ENCODE measurements at regions not wholly inside any gene's neighbourhood (a gene's known extent, or its start where the extent isn't known, plus 50 kb on each side); places are given as distances from the start of the nearest gene placed in this dataset.

DNA sequence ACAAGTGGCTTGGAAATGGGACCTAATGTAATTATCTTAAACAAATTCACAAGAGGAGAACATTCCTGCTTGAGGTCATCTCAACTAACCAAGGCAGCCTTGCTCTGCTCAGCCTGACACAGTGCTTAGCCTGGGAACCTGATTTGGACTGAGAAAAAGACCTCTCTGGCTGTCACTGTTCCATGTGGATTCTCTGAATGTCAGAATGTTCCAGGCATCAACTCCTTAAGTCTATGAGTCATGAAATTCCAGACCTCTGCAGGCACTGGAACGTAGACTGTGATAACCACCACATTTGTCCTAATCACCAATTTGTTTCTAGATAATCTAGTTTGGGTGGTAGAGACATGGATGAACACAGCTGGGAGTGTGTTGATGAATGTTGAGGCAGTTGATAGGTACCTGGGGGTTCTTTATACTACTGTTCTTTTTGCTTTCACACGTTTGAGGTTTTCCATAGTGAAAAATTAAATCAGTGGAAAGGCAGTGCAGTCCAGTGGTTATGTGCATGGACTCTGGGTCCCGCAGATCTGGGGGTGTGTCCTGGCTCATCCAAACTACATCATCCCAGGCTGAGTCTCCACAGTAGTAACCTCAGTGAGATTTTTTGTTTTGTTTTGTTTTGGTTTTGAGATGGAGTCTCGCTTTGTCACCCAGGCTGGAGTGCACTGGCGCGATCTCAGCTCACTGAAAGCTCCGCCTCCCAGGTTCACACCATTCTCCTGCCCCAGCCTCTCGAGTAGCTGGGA, 269.6 kb downstream of the MN1 start:
- no peak for DNase-seq (ENCODE audit: low read depth in 4 of 4, low spot score in 3 of 4)

DNA sequence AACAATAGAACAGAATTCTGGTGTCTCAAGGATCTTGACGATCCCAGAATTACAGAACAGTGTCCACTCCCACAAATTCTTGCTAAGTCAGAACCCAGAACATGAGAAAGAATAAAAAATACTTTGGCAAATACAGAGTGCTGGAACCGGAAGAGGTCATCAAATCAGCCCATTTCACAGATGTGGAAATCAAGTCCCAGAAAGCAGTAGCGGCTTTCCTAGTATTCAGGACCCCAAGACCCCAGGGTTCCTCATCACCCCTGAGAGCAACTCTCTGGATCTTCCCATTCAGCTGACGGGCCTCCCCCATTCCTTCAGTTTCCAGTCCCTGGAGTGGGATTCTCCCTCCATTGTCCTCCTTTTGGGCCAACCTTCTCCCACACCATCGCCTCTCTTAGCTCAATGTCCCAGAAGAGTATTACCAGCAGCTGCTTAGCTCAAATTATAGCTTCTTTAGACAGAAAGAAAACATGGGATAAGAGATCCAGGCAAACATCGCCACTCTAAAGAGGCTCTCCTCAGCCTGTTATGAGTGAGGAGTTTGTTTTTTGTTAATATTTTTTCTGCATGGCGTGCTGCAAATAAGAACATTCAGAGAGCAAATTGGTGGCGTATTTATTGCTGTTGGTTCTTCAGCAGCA, 268.3 kb downstream of the MN1 start:
- DNase-seq (ENCODE audit: low read depth in 4 of 4, low spot score in 3 of 4): no peak

DNA sequence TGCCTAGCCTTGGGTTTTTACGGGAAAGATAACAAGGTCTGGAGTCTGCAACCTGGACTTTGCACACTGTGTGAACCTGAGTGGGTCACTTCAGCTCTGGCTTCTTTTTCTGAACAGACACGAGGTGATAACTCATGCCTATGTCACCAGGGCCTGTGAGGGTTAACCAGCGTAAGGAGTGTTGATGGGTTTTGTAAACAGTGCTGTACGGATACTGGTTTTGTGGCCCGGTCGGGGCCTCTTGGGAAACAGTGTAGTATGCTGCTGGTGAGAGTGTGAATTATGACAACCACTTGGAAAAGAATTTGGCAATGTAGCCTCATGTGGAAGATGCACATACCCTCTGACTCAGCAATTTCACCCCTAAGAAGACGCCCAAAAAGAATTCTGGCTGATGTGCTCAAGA, 266.8 kb downstream of the MN1 start:
- DNase-seq (ENCODE audit: low read depth in 4 of 4, low spot score in 3 of 4): no peak

DNA sequence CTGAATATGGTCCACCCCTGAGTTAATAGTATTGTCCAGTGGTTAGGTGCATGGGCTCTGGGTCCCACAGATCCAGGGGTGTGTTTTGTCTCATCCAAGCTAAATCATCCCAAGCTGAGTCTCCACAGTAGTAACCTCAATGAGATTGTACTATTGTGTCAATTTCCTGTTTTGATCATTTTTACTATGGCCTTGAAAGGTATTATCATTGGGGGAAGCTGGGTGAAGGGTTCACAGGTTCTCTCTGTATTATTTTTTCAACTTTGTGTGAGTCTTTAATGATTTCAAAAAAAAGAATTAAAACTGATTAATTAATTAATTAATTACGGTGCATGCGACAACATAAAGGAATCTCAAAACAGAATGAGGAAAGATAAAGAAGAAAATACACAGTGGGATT, 266.1 kb downstream of the MN1 start:
- DNase-seq (ENCODE audit: low read depth in 4 of 4, low spot score in 3 of 4): no peak

DNA sequence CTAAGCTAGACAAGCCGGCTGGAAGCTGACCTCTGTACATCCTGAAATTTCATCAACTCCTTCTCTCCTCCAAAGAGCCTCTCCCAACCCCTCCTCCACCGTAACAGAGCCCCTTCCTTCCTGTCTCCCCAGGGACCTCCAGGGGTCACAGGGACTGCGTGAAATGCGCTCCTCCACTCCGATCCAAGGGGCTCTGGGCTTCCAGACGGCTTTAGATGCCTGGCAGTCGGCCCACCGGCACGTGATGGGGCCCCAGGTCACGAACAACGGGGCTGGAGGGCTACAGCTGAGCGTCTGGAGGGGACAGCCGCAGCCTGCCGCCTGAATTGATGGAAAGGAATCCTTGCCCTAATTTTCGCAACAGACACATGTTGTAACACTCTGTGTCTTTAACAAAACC, 264.1 kb downstream of the MN1 start:
- peak in 3 of 4 donors; percentile 42 to 50 (median 48) for DNase-seq (ENCODE audit: low read depth in 4 of 4, low spot score in 3 of 4)

DNA sequence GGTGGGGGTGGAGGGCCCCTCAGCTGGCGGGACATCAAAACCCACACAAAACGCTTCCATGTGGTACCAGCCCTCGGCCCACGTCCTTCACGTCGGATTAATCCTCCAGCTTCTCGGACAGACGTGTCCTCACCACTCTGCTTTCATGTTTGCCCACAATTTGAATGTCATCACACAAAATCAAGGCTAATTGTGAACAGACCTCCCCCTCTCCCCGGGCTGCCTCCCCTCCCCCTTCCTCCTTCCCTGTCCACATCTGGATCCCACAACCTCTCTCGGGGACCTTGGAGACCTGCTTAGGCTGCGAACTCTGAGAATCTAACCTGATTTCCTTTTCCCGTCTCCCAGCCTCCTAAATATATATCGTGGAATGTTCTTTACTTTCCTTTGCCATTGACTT, 262.9 kb downstream of the MN1 start:
- DNase-seq (ENCODE audit: low read depth in 4 of 4, low spot score in 3 of 4): no peak

DNA sequence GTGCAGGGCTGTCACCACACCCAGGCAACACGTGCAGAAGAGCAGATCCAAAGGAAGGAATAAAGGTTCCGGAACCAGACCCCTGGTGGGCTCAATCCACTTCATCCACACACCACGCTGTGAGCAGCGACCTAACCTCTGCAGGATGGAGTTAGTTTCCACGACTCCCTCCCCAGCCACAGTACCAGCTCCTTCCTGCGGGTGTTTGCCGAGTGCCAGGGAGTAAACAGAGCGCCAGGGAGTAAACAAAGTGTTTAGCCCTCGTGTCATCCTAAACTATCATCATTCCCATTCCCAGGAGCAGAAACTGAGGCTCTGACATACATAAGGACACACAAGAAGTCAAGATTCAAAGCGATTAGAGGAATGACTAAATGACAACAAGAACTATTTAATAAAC, 261.3 kb downstream of the MN1 start:
- DNase-seq (ENCODE audit: low read depth in 4 of 4, low spot score in 3 of 4): no peak

DNA sequence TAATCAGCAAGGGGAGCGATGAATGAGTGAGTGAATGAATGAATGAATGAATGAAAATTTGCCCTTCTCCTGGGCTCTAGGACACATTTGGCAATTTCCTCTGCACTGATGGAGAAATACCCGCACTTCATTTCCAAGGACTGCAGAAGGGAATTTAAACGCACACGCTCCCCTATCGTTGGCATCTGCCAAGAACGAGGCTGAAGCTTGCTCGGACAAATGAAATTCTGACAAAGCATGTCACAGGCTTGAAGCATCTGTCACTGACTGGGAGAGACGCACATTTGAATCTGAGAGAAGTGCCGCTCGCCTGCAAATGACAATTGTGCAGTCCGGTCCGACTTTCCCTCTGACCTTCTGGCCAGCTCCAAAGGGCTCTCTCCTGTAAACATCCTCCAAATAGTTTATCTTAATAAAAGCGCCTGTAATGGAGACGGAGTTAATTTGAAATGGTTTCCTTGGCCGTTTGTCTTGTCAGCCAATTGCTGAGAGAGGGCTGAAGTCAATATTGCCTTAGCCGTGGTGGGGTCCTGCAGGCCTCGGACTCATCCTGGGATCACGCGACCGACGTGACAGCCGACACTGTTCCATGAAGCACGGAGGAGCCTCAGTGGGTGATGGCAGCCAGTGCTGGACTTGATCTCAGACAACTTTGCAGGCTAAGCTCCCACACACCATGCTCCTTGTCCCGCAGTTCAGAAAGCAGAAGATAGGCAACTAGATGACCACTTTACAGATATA, 260.7 kb downstream of the MN1 start:
- DNase-seq (ENCODE audit: low read depth in 4 of 4, low spot score in 3 of 4): no peak

DNA sequence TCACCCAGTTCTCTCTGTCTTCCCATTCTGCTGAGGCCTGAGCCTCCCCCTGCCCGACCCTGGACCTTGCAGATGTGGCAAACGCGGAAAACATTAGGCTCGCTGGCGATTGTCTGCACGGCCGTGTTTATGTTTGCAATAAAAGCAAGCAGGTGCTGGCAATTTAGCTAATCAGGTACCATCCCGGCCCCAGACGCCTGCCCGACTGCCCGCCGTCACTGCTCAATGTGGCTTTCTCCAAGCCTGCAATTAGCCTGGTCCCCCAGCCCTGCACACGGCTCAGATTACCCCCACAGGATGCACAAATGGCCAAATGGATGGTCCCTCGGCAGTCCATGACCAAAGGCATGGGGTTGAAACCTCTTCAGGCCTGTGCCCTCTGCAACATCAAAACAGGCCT, 259.7 kb downstream of the MN1 start:
- DNase-seq (ENCODE audit: low read depth in 4 of 4, low spot score in 3 of 4): no peak

DNA sequence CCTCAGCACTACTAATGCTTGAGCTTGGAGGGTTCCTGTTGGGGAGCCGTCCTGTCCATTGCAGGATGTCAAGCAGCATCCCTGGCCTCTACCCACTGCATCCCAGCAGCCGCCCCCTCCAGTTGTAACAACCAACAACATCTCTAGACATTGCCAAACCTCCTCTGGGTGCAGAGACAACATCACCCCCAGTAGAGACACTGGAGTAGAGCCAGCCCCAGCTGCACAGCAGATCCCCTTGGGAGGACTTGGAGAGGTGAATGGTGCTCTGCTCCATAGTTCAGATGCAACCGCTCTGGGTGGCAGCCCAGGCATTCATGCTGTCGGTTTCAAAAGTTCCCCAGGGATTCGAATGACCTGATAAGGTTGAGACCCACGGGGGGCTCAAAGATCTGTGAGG, 259.0 kb downstream of the MN1 start:
- DNase-seq (ENCODE audit: low read depth in 4 of 4, low spot score in 3 of 4): no peak

DNA sequence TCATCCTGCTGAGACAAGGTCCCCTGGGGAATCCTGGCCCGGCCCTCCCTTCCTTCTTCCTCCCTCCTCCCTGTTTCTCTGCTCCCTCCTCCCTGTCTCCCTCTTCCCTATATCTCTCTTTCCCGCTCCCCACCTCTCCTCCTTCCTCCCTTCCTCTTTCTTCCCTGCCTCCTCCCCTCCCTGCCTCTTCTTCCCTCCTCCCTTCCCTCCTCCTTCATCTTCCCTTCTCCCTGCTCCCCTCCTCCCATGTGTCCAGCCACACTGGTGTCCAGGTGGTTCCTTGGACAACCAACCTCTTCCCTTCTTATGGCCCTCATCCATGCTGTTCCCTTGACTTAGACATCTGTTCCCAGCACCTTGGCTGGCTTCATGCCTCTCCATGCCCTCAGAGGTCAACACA, 258.1 kb downstream of the MN1 start:
- DNase-seq (ENCODE audit: low read depth in 4 of 4, low spot score in 3 of 4): no peak

DNA sequence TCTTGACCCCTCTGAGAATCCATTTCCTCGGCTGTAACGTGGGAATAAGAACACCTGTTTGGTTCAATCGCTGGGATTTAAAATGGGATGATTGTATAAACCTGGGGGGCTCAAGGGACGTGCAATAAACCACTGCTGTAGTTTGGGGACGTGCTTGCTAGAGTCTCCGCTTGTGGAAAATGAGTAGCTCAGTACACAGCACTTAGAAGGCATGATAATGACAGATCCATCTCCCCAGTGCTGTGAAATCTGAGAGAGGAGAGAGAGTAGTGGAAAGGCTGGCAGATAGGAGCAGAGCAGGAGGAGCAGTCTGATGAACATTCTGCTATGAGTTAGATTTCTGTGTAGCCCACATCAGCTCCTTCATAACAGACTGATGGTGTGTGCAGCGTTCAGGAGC, 256.5 kb downstream of the MN1 start:
- no peak for DNase-seq (ENCODE audit: low read depth in 4 of 4, low spot score in 3 of 4)

DNA sequence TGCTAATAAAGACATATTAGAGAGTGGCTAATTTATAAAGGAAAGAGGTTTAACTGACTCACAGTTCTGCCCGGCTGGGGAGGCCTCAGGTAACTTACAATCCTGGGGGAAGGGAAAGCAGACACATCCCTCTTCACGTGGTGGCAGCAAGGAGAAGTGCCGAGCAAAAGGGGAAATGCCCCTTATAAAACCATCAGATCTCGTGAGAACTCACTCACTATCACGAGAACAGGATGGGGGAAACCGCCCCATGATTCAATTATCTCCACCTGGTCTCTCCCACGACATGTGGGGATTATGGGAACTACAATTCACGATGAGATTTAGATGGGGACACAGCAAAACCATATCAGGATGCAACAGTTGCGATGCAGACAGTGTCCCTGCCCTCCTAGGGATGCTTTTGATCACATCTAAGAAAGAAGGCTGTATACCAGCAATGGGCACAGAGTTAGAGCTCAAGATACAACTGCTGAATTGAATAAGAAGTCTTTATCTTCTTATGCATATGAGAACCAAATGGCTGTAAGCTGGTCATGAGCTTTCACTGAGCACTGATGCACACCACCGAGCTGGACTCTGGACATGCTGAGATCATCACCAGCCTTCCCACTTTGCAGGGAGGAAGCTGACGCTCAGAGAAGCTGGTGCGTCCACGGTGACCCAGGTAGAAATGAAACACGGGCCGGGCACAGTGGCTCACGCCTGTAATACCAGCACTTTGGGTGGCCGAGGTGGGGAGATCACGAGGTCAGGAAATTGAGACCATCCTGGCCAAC, 255.2 kb downstream of the MN1 start:
- DNase-seq (ENCODE audit: low read depth in 4 of 4, low spot score in 3 of 4): no peak

DNA sequence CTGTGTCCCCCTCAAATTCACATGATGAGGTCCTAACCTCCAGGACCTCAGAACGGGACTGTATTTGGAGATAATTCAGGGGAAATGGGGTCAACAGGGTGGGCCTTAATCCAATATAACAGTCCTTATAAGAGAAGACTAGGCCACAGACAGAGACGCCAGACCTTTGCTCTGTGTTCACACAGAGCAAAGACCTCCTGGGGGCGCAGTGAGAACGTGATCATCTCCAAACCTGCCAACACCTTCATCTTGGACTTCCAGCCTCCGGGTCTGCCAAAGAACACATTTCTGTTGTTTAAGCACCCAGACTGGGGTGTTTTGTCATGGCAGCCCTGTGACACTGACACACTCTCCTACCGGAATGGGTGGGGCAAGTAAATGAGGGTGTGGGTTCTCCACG, 250.2 kb downstream of the MN1 start:
- DNase-seq (ENCODE audit: low read depth in 4 of 4, low spot score in 3 of 4): no peak

DNA sequence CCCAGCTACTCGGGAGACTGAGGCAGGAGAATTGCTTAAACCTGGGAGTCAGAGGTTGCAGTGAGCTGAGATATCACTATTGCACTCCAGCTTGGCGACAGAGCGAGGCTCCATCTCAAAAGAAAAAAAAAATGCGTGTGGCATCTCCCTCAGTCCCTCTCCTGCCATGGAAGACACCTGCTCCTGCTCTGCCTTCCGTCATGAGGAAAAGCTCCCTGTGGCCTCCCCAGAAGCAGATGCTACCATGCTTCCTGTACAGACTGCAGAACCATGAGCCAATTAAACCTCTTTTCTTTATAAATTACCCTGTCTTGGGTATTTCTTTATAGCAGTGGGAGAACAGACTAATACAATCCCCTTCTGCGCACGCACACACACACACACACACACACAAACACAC, 249.4 kb downstream of the MN1 start:
- no peak for DNase-seq (ENCODE audit: low read depth in 4 of 4, low spot score in 3 of 4)

DNA sequence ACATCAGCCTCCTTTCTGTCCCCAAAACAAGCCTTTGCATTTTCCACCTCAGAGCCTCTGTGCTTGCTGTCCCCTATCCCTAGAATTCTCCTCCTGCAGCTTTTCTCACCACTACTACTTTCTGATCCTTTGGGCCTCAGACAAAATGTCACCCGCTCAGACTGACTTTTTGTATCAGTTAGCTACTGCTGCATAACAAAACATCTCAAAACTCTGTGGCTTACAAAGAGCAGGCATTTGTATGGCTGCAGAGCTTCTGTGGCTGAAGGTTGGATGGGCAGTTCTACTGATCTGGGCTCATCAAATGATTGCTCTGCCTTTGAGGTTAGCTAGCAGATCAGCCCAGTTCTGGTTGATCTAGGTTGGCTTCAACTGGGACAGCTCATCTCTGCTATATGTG, 248.7 kb downstream of the MN1 start:
- no peak for DNase-seq (ENCODE audit: low read depth in 4 of 4, low spot score in 3 of 4)

DNA sequence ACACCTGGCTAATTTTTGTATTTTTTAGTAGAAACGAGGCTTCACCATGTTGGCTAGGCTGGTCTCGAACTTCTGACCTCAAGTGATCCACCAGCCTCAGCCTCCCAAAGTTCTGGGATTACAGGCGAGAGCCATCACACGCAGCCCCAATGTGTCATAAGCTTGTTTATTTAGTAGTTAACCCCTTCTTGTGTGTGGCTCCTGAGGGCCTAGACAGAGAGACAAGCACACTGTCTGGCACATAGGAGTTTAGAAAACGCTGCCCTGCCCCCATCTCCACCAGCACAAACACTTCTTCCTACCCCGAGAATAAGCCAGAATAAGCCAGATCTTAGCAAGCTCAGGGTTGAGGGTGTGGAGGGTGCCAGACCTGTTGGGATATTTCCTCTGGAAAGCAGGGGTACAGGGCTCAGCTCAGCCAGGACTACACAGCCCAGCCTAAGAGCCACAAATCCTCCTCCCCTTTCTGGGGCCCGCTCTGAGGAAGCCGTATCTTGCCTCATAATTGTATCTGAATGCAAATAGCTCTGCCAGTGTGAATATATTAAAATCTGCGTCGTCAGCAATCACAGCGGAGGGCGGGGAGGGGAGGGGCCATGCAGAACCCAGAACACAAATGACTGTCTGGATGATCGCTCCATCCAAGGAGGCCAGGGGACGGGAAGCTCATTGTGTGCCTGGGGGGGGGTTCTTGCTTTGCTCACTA, 247.3 kb downstream of the MN1 start:
- DNase-seq (ENCODE audit: low read depth in 4 of 4, low spot score in 3 of 4): no peak

DNA sequence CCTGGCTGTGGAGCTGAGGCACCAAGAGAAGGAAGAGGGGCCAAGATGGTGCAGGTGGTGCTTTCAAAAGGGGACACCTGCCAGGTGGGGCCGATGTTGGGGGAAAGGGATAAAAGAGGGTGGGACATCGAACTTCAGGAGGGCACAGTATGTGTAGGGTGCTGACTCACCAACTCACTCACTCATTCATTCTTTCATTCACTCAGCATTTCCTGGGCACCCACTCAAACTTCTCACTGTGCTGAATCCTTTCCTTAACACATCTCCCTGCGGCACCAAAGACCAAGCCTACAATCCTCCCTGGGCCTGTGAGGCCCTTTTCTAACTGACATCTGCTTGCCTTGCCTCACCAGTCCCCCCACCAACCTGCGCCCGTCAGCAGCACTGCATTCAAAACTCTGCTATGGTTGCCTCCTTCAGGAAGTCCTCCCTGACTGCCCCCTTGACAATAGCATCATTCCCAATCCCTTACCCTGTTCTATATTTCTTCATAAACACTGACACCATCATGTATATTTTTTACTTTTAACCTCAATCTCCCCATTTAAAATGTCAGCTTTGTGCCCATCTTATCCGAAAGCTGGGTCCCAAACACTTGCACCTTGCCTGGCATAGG, 246.6 kb downstream of the MN1 start:
- DNase-seq (ENCODE audit: low read depth in 4 of 4, low spot score in 3 of 4): no peak

DNA sequence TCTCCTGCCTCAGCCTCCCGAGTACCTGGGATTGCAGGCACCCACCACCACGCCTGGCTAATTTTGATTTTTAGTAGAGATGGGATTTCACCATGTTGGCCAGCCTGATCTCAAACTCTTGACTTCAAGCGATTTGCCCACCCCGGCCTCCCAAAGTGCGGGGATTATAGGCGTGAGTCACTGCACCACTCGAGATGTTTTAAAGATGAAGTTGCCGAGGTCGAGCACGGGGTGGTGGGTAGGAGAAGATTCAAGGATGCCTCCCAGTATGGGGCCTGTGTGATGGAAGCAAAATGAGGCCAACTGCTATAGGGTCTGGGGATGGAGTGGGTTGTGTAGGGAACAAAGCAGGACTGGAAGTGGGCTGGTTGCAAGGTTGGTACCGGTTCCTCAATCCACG, 245.2 kb downstream of the MN1 start:
- DNase-seq (ENCODE audit: low read depth in 4 of 4, low spot score in 3 of 4): no peak

Measured in left renal pelvis (tissue), 4 donors.